Tibial nerve (tissue), 4 donors: ENCODE measurements at regions not wholly inside any gene's neighbourhood (a gene's known extent, or its start where the extent isn't known, plus 50 kb on each side); places are given as distances from the start of the nearest gene placed in this dataset.

Experiments used
- EP300 ChIP-seq, 2 donors: sonication (generic); formaldehyde crosslinking; IDR thresholded peaks; one replicate each; pipeline ENCODE4 v1.6.1; 2017; ENCODE audit warnings: antibody characterized with exemption in 2 of 2, mild to moderate bottlenecking in 1 of 2
- POLR2A ChIP-seq, 2 donors: fragments of 450-650 bp; IDR thresholded peaks; one replicate each; pipeline ENCODE4 v1.6.1; 2017; ENCODE audit warnings: antibody characterized with exemption in 2 of 2, mild to moderate bottlenecking in 2 of 2, moderate library complexity in 2 of 2
- TF ChIP-seq, protein P1 (sequence below), 5 experiments: fragments of 200-600 bp in 3 of 5; fragments of 450-650 bp in 2 of 5; sonication (generic) in 3 of 5; IDR thresholded peaks; one replicate each; pipeline ENCODE4 v1.5.1; 2016 to 2019; ENCODE audit warnings: antibody characterized with exemption in 5 of 5, mild to moderate bottlenecking in 3 of 5, moderate library complexity in 2 of 5

DNA sequence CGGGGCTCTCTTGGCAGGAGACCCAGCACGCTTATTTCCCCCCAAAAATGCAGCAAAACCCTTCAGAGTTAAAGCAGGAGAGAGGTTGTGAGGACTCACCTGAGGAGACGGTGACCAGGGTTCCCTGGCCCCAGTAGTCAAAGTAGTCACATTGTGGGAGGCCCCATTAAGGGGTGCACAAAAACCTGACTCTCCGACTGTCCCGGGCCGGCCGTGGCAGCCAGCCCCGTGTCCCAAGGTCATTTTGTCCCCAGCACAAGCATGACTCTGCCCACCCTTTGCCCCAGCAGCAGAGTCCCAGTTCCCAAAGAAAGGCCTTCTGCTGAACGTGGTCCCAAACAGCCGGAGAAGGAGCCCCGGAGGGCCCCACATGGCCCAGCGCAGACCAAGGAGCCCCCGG lies 337.7 kb downstream of the TMEM121 start:
- TF ChIP-seq, protein P1, sequence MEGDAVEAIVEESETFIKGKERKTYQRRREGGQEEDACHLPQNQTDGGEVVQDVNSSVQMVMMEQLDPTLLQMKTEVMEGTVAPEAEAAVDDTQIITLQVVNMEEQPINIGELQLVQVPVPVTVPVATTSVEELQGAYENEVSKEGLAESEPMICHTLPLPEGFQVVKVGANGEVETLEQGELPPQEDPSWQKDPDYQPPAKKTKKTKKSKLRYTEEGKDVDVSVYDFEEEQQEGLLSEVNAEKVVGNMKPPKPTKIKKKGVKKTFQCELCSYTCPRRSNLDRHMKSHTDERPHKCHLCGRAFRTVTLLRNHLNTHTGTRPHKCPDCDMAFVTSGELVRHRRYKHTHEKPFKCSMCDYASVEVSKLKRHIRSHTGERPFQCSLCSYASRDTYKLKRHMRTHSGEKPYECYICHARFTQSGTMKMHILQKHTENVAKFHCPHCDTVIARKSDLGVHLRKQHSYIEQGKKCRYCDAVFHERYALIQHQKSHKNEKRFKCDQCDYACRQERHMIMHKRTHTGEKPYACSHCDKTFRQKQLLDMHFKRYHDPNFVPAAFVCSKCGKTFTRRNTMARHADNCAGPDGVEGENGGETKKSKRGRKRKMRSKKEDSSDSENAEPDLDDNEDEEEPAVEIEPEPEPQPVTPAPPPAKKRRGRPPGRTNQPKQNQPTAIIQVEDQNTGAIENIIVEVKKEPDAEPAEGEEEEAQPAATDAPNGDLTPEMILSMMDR (IDR thresholded peaks at IDR 0.05), result no peak
- no peak for TF ChIP-seq EP300 (IDR thresholded peaks at IDR 0.05)
- TF ChIP-seq POLR2A (IDR thresholded peaks at IDR 0.05), result no peak
